ENCODE measurements at regions not wholly inside any gene's neighbourhood (a gene's known extent, or its start where the extent isn't known, plus 50 kb on each side); places are given as distances from the start of the nearest gene placed in this dataset.

DNA sequence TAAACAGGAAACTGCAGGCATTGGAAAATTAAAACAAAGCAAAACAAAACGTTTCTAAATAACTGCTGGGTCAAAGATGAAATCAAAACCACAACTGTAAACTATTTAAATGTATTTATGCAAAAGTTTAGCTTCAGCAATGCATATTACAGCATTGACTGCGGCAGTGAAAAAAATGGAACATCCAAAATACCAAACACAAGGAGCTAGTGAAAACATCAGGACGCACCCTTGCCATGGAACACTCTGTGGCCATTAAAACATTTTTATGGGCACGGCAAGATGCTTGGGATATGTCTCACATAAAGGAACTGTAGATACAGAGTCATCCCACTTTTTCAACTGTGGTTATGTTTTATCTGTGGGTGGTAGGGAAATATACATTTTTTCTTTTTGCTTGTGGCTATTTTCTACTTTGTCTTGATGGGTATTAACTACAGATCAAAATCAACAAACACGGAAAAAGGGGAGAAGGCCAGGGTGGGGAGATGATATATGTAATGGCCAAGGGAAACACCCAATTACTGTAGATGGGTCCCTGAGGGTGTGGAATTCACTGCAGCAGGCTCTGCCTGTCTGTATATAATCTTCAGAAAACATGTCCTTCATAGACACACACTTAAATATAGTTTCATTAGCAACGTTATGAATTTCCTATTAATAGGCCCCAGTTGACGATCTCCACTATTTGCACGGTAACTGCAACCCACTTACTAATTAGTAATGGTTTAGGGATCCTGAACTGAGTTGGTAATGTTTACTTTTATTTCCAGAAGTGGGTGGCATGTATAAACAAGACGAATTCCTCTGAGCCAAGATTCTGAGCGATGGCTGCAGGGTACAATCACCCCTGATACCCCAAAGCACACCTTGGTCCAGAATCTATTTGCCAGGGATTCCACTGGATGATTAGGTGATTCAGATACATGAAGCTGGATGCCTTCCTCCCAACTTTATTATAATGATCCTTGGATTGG is 110.5 kb downstream of the ACKR3 start:
- TF ChIP-seq TAF1 (IDR thresholded peaks at IDR 0.05; ENCODE audit: low read depth) (no peak), CREB1 (IDR thresholded peaks at IDR 0.05; ENCODE audit: low read depth) (no peak), RAD21 (IDR thresholded peaks at IDR 0.05; ENCODE audit: low read depth) (no peak), FOXM1 (IDR thresholded peaks at IDR 0.05; ENCODE audit: borderline replicate concordance, low read depth) (no peak), YY1 (IDR thresholded peaks at IDR 0.05; ENCODE audit: low read depth) (no peak), MAX (IDR thresholded peaks at IDR 0.05) (no peak), EP300 (IDR thresholded peaks at IDR 0.05; ENCODE audit: borderline replicate concordance) (no peak), TCF12 (IDR thresholded peaks at IDR 0.05; ENCODE audit: low read depth) (no peak), EGR1 (IDR thresholded peaks at IDR 0.05) (no peak), NFIC (IDR thresholded peaks at IDR 0.05) (no peak), ZBTB7A (IDR thresholded peaks at IDR 0.05; ENCODE audit: low read depth) (no peak), CEBPB (IDR thresholded peaks at IDR 0.05) (no peak)
- TF ChIP-seq, protein P1, sequence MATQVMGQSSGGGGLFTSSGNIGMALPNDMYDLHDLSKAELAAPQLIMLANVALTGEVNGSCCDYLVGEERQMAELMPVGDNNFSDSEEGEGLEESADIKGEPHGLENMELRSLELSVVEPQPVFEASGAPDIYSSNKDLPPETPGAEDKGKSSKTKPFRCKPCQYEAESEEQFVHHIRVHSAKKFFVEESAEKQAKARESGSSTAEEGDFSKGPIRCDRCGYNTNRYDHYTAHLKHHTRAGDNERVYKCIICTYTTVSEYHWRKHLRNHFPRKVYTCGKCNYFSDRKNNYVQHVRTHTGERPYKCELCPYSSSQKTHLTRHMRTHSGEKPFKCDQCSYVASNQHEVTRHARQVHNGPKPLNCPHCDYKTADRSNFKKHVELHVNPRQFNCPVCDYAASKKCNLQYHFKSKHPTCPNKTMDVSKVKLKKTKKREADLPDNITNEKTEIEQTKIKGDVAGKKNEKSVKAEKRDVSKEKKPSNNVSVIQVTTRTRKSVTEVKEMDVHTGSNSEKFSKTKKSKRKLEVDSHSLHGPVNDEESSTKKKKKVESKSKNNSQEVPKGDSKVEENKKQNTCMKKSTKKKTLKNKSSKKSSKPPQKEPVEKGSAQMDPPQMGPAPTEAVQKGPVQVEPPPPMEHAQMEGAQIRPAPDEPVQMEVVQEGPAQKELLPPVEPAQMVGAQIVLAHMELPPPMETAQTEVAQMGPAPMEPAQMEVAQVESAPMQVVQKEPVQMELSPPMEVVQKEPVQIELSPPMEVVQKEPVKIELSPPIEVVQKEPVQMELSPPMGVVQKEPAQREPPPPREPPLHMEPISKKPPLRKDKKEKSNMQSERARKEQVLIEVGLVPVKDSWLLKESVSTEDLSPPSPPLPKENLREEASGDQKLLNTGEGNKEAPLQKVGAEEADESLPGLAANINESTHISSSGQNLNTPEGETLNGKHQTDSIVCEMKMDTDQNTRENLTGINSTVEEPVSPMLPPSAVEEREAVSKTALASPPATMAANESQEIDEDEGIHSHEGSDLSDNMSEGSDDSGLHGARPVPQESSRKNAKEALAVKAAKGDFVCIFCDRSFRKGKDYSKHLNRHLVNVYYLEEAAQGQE (IDR thresholded peaks at IDR 0.05; ENCODE audit: low read depth), result no peak
- TF ChIP-seq, protein P2, sequence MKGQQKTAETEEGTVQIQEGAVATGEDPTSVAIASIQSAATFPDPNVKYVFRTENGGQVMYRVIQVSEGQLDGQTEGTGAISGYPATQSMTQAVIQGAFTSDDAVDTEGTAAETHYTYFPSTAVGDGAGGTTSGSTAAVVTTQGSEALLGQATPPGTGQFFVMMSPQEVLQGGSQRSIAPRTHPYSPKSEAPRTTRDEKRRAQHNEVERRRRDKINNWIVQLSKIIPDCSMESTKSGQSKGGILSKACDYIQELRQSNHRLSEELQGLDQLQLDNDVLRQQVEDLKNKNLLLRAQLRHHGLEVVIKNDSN (IDR thresholded peaks at IDR 0.05), result no peak

Data from Ishikawa (cell line).